Lower leg skin (tissue), 4 donors: ENCODE measurements at regions not wholly inside any gene's neighbourhood (a gene's known extent, or its start where the extent isn't known, plus 50 kb on each side); places are given as distances from the start of the nearest gene placed in this dataset.

Source experiments
- DNase-seq, 2 donors: peaks; one replicate each; pipeline ENCODE4 v3.0.0-alpha.2; 2019; ENCODE audit warnings: low spot score in 2 of 2
- H3K4me3 ChIP-seq: fragments of 200-600 bp; sonication (generic); 2 replicates; pipeline ENCODE4 v1.5.1; 2017; ENCODE audit warnings: mild to moderate bottlenecking, low read depth; ENCODE audit not compliant: poor library complexity, severe bottlenecking
- POLR2A ChIP-seq, 2 donors: fragments of 450-650 bp; IDR thresholded peaks; one replicate each; pipeline ENCODE4 v1.6.1; 2016 to 2017; ENCODE audit warnings: antibody characterized with exemption in 2 of 2, mild to moderate bottlenecking in 1 of 2, moderate library complexity in 1 of 2
- WGBS, 2 donors: methylation state at CpG; one replicate each; pipeline ENCODE4 v1.1.5; 2018; 5-methylcytosine and 5-hydroxymethylcytosine counted together
- intact Hi-C: fragments of 100-400 bp; cut with DNase I; formaldehyde crosslinking; loops from one replicate; pipeline ENCODE4 v1.15.0; 2023; ENCODE audit warnings: low total_unique reads
- TF ChIP-seq, protein P1 (sequence below), 3 donors: fragments of 450-650 bp; IDR thresholded peaks; one replicate each; pipeline ENCODE4 v1.5.1; 2016; ENCODE audit warnings: antibody characterized with exemption in 3 of 3, mild to moderate bottlenecking in 3 of 3, moderate library complexity in 2 of 3

DNA sequence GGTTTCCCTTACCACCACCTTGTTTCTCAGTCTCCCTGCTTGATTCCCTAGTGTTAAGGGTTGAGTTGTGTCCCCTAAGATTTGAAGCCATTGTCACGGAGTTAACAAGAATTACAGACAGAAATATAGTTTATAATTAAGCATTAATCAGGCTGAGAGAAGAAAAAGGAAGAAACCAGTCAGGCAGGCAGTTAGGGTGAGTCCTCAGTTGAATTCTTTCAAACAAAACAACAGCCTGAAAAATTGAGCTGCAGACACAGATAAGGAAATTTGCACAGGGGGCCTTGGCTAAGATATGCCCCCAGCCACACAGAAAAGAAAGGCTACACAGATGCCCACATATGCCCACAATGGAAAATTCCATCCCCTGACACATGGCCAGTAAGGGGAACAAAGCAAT lies 111.7 kb upstream of the RAI14 start:
- DNase-seq, result no peak
- no peak overlapping the region for H3K4me3 ChIP-seq
- no peak for TF ChIP-seq POLR2A (IDR thresholded peaks at IDR 0.05)
- TF ChIP-seq, protein P1, sequence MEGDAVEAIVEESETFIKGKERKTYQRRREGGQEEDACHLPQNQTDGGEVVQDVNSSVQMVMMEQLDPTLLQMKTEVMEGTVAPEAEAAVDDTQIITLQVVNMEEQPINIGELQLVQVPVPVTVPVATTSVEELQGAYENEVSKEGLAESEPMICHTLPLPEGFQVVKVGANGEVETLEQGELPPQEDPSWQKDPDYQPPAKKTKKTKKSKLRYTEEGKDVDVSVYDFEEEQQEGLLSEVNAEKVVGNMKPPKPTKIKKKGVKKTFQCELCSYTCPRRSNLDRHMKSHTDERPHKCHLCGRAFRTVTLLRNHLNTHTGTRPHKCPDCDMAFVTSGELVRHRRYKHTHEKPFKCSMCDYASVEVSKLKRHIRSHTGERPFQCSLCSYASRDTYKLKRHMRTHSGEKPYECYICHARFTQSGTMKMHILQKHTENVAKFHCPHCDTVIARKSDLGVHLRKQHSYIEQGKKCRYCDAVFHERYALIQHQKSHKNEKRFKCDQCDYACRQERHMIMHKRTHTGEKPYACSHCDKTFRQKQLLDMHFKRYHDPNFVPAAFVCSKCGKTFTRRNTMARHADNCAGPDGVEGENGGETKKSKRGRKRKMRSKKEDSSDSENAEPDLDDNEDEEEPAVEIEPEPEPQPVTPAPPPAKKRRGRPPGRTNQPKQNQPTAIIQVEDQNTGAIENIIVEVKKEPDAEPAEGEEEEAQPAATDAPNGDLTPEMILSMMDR (IDR thresholded peaks at IDR 0.05), result no peak
- intact Hi-C loops, result no loop called here
- 73 to 79% methylated on average over 1 of the region's 1 CpG for WGBS, 2 donors

GRCh38 chr5:34545164-34545563 lies 111.0 kb upstream of the RAI14 start:
- no peak overlapping the region for H3K4me3 ChIP-seq
- TF ChIP-seq POLR2A (IDR thresholded peaks at IDR 0.05), result no peak
- TF ChIP-seq, protein P1 (IDR thresholded peaks at IDR 0.05), result no peak
- WGBS, 2 donors, result 42 to 66% methylated on average over 3 of the region's 3 CpGs
- DNase-seq, result no peak
- intact Hi-C loops, result no loop called here

DNA sequence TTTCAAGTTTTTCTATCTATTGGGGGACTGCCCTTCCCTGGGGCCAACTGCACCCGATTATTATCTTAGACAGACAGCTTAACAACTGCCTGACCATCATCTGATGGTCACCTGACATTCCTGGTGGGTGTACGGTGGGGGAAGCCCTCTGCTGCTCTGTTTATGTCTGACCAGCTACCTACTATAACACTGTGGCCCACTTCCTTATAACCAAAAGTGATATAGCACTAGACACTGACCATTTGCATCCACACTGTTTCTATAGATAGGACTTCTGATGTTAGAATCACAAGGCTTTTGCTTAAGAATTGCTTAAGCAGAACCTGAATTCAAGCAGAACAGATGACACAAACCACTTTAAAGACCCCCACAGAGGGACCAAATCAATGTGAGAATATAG lies 110.5 kb upstream of the RAI14 start:
- DNase-seq, result no peak
- no peak for TF ChIP-seq POLR2A (IDR thresholded peaks at IDR 0.05)
- TF ChIP-seq, protein P1 (IDR thresholded peaks at IDR 0.05), result no peak
- intact Hi-C loops, result no loop called here
- WGBS, 2 donors, result 44 to 73% methylated on average over 2 of the region's 2 CpGs
- no peak overlapping the region for H3K4me3 ChIP-seq

GRCh38 chr5:34547300-34548085 lies 108.6 kb upstream of the RAI14 start:
- DNase-seq, result no peak
- WGBS, 2 donors, result 98 to 100% methylated on average over 2 of the region's 2 CpGs
- TF ChIP-seq POLR2A (IDR thresholded peaks at IDR 0.05), result no peak
- TF ChIP-seq, protein P1 (IDR thresholded peaks at IDR 0.05), result no peak
- intact Hi-C loops, result no loop called here
- H3K4me3 ChIP-seq, result no peak overlapping the region

DNA sequence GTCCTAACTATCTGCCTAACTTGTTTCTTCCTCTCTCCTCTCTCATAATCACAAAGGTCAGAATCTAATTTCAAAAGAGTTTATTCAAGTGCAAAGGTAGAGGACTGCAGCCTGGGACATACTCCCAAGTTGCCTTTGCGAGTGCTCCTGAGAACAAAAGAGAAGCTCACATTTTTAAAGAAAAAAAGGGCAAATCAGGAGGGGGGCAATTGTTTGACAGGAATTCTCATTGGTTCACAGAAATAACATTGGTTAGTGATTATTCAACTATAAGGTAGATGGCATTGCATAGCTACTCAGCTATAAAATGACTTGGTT lies 108.1 kb upstream of the RAI14 start:
- TF ChIP-seq POLR2A (IDR thresholded peaks at IDR 0.05), result no peak
- TF ChIP-seq, protein P1 (IDR thresholded peaks at IDR 0.05), result no peak
- no peak for DNase-seq
- intact Hi-C loops, result no loop called here
- WGBS, 2 donors, result 92 to 100% methylated on average over 1 of the region's 1 CpG
- H3K4me3 ChIP-seq, result no peak overlapping the region

GRCh38 chr5:34550247-34550646 lies 105.9 kb upstream of the RAI14 start:
- TF ChIP-seq, protein P1 (IDR thresholded peaks at IDR 0.05), result no peak
- no peak for TF ChIP-seq POLR2A (IDR thresholded peaks at IDR 0.05)
- intact Hi-C loops, result no loop called here
- no peak for DNase-seq
- whole genome bisulfite sequencing, 2 donors, result 57 to 75% methylated on average over 2 of the region's 2 CpGs
- no peak overlapping the region for H3K4me3 ChIP-seq
